OCI-LY1 (cell line): ENCODE measurements at regions not wholly inside any gene's neighbourhood (a gene's known extent, or its start where the extent isn't known, plus 50 kb on each side); places are given as distances from the start of the nearest gene placed in this dataset.

ENCODE experiments used
- H2AFZ ChIP-seq: fragments of 200-600 bp; sonication (generic), shearing (Covaris generic); 2 replicates; pipeline ENCODE4 v1.6.0; 2014; ENCODE audit warnings: antibody characterized with exemption, mild to moderate bottlenecking, low read length
- H3F3A ChIP-seq: fragments of 200-600 bp; sonication (generic), shearing (Covaris generic); 2 replicates; pipeline ENCODE4 v1.6.0; 2014; ENCODE audit warnings: mild to moderate bottlenecking, antibody characterized with exemption, low read length, moderate library complexity; ENCODE audit not compliant: insufficient read depth
- H3K27ac ChIP-seq: fragments of 200-600 bp; sonication (generic); 2 replicates; pipeline ENCODE4 v1.5.1; 2014; ENCODE audit warnings: low read length, mixed run types, mild to moderate bottlenecking, low read depth; ENCODE audit not compliant: poor library complexity, severe bottlenecking
- H3K27me3 ChIP-seq: fragments of 200-600 bp; sonication (generic); 2 replicates; pipeline ENCODE4 v1.6.0; 2014; ENCODE audit warnings: antibody characterized with exemption, mild to moderate bottlenecking, low read length, moderate library complexity; ENCODE audit not compliant: insufficient read depth
- H3K36me3 ChIP-seq: fragments of 200-600 bp; sonication (generic); 2 replicates; pipeline ENCODE4 v1.6.1; 2014; ENCODE audit warnings: mild to moderate bottlenecking, antibody characterized with exemption, low read length, moderate library complexity, mixed read lengths; ENCODE audit not compliant: insufficient read depth
- H3K4me1 ChIP-seq: fragments of 200-600 bp; sonication (generic); 2 replicates; pipeline ENCODE4 v1.5.1; 2014; ENCODE audit warnings: mild to moderate bottlenecking, low read length, moderate library complexity; ENCODE audit not compliant: insufficient read depth, severe bottlenecking
- H3K4me2 ChIP-seq: fragments of 200-600 bp; sonication (generic), shearing (Covaris generic); 2 replicates; pipeline ENCODE4 v1.6.1; 2014; ENCODE audit warnings: low read length
- H3K4me3 ChIP-seq: fragments of 200-600 bp; sonication (generic); 2 replicates; pipeline ENCODE4 v1.5.1; 2014; ENCODE audit warnings: low read length, low read depth, mild to moderate bottlenecking, mixed read lengths; ENCODE audit not compliant: poor library complexity, severe bottlenecking
- H3K79me2 ChIP-seq: fragments of 200-600 bp; shearing (Covaris generic); 2 replicates; pipeline ENCODE4 v1.6.1; 2016; ENCODE audit warnings: mixed run types, low read length, mixed read lengths; ENCODE audit not compliant: insufficient read depth
- H3K9ac ChIP-seq: fragments of 200-600 bp; sonication (generic), shearing (Covaris generic); 2 replicates; pipeline ENCODE4 v1.6.1; 2014; ENCODE audit warnings: mild to moderate bottlenecking, low read length, mixed read lengths
- H3K9me2 ChIP-seq: fragments of 200-600 bp; sonication (generic), shearing (Covaris generic); 2 replicates; pipeline ENCODE4 v1.6.1; 2014; ENCODE audit warnings: low read depth, mild to moderate bottlenecking, low read length, mixed read lengths
- H3K9me3 ChIP-seq: fragments of 200-600 bp; shearing (Covaris generic); 2 replicates; pipeline ENCODE4 v1.6.1; 2014; ENCODE audit warnings: low read length, mixed read lengths
- H4K20me1 ChIP-seq: fragments of 200-600 bp; sonication (generic), shearing (Covaris generic); 2 replicates; pipeline ENCODE4 v1.6.0; 2016; ENCODE audit warnings: mild to moderate bottlenecking, low read length; ENCODE audit not compliant: insufficient read depth
- CTCF ChIP-seq: fragments of 200-600 bp; sonication (generic), shearing (Covaris generic); IDR thresholded peaks from 2 replicates; pipeline ENCODE4 v1.5.1; 2017; ENCODE audit warnings: mild to moderate bottlenecking, antibody characterized with exemption, low read length, moderate library complexity, mixed read lengths
- EZH2 ChIP-seq: fragments of 200-600 bp; sonication (generic), shearing (Covaris generic); IDR thresholded peaks from 2 replicates; pipeline ENCODE4 v1.8.0; 2017; ENCODE audit warnings: borderline replicate concordance, mixed run types, mild to moderate bottlenecking, antibody characterized with exemption, low read length, moderate library complexity, mixed read lengths

- Histone ChIP-seq H3F3A (no peaks in the 10 kb centered on the region), H4K20me1 (no peaks in the 10 kb centered on the region), H2AFZ (no peak overlapping the region), H3K4me3 (no peak overlapping the region), H3K9ac (no peak overlapping the region), H3K27me3 (no peaks in the 10 kb centered on the region), H3K27ac (no peak overlapping the region), H3K4me2 (no peak overlapping the region), H3K36me3 (no peaks in the 10 kb centered on the region), H3K9me2 (no peaks in the 10 kb centered on the region), H3K4me1 (no peaks in the 10 kb centered on the region), H3K79me2 (no peaks in the 10 kb centered on the region), H3K9me3 (no peaks in the 10 kb centered on the region)
- no peak for TF ChIP-seq CTCF
- TF ChIP-seq EZH2, result no peak
Measured at GRCh38 chr12:132389526-132390286, 60.3 kb upstream of the GALNT9 start.

- no peak overlapping the region for H3K27ac ChIP-seq
- TF ChIP-seq CTCF, result no peak
- no peak for TF ChIP-seq EZH2
- H4K20me1 ChIP-seq, result no peaks in the 10 kb centered on the region
- no peaks in the 10 kb centered on the region for H3K79me2 ChIP-seq
- H3K4me3 ChIP-seq, result no peak overlapping the region
- H3K36me3 ChIP-seq, result no peaks in the 10 kb centered on the region
- no peak overlapping the region for H2AFZ ChIP-seq
- no peaks in the 10 kb centered on the region for H3F3A ChIP-seq
- H3K4me2 ChIP-seq, result no peak overlapping the region
- no peak overlapping the region for H3K9ac ChIP-seq
- no peaks in the 10 kb centered on the region for H3K27me3 ChIP-seq
- H3K9me2 ChIP-seq, result no peaks in the 10 kb centered on the region
- no peaks in the 10 kb centered on the region for H3K9me3 ChIP-seq
- no peaks in the 10 kb centered on the region for H3K4me1 ChIP-seq
Measured at GRCh38 chr12:132389026-132389425, 59.6 kb upstream of the GALNT9 start.

GRCh38 chr12:132388379-132389015 is 59.1 kb upstream of the GALNT9 start:
- Histone ChIP-seq H3K27ac (no peak overlapping the region), H3K9me3 (no peaks in the 10 kb centered on the region), H4K20me1 (no peaks in the 10 kb centered on the region), H3K9ac (no peak overlapping the region), H2AFZ (no peak overlapping the region), H3K4me1 (no peaks in the 10 kb centered on the region), H3K79me2 (no peaks in the 10 kb centered on the region), H3K4me2 (no peak overlapping the region), H3K27me3 (no peaks in the 10 kb centered on the region), H3F3A (no peaks in the 10 kb centered on the region), H3K4me3 (no peak overlapping the region), H3K36me3 (no peaks in the 10 kb centered on the region), H3K9me2 (no peaks in the 10 kb centered on the region)
- TF ChIP-seq EZH2 (no peak), CTCF (no peak)
